HepG2 (cell line): ENCODE measurements at regions not wholly inside any gene's neighbourhood (a gene's known extent, or its start where the extent isn't known, plus 50 kb on each side); places are given as distances from the start of the nearest gene placed in this dataset.

Experiments
- CTCF ChIP-seq: sonication (generic); formaldehyde crosslinking; IDR thresholded peaks from 2 replicates; pipeline ENCODE4 v1.5.0; 2020; ENCODE audit warnings: mild to moderate bottlenecking, missing genetic modification reagents, moderate library complexity
- FOXP1 ChIP-seq, 2 experiments: fragments of 450-650 bp in 1 of 2; IDR thresholded peaks; 2 replicates each; pipeline ENCODE4 v1.6.1; 2017 to 2018; ENCODE audit warnings: antibody characterized with exemption in 1 of 2
- GATAD2A ChIP-seq: IDR thresholded peaks from 2 replicates; pipeline ENCODE4 v1.6.1; 2016
- HINFP ChIP-seq: sonication (generic); formaldehyde crosslinking; IDR thresholded peaks from 2 replicates; pipeline ENCODE4 v1.4.0; 2020; ENCODE audit warnings: low read depth, mild to moderate bottlenecking, missing genetic modification reagents
- HNF1A ChIP-seq, 2 experiments: sonication (generic) in 1 of 2; formaldehyde crosslinking in 1 of 2; IDR thresholded peaks; 2 replicates each; pipeline versions ENCODE4 v1.4.0 to v1.6.1; 2016 to 2020; ENCODE audit warnings: borderline replicate concordance in 1 of 2, low read depth in 1 of 2, mild to moderate bottlenecking in 1 of 2, missing genetic modification reagents in 1 of 2
- HNF4A ChIP-seq: sonication (generic); formaldehyde crosslinking; IDR thresholded peaks from 2 replicates; pipeline ENCODE4 v1.4.0; 2020; ENCODE audit warnings: missing genetic modification reagents
- IKZF4 ChIP-seq: sonication (generic); formaldehyde crosslinking; IDR thresholded peaks from 2 replicates; pipeline ENCODE4 v1.5.1; 2020; ENCODE audit warnings: borderline replicate concordance, mild to moderate bottlenecking, low read depth, missing genetic modification reagents; ENCODE audit errors: not compliant biosample characterization
- NR2C2 ChIP-seq: sonication (generic); formaldehyde crosslinking; IDR thresholded peaks from 2 replicates; pipeline ENCODE4 v1.4.0; 2020; ENCODE audit warnings: missing genetic modification reagents, mild to moderate bottlenecking, moderate library complexity, borderline replicate concordance
- POLR2G ChIP-seq: fragments of 200-400 bp; formaldehyde crosslinking; IDR thresholded peaks from 2 replicates; pipeline ENCODE4 v1.6.1; 2018; ENCODE audit warnings: mild to moderate bottlenecking, low read depth, low read length, moderate library complexity
- SMC3 ChIP-seq: IDR thresholded peaks from 2 replicates; pipeline ENCODE4 v1.6.1; 2011; ENCODE audit warnings: low read length, improper control_type of control experiment
- THAP8 ChIP-seq: sonication (generic); formaldehyde crosslinking; IDR thresholded peaks from 2 replicates; pipeline ENCODE4 v1.5.1; 2020; ENCODE audit warnings: missing genetic modification reagents, mild to moderate bottlenecking, borderline replicate concordance
- ZBTB1 ChIP-seq: sonication (generic); formaldehyde crosslinking; IDR thresholded peaks from 2 replicates; pipeline ENCODE4 v1.4.0; 2020; ENCODE audit warnings: missing genetic modification reagents, borderline replicate concordance
- ZBTB14 ChIP-seq: sonication (generic); formaldehyde crosslinking; IDR thresholded peaks from 2 replicates; pipeline ENCODE4 v1.4.0; 2020; ENCODE audit warnings: missing genetic modification reagents
- ZNF292 ChIP-seq: sonication (generic); formaldehyde crosslinking; IDR thresholded peaks from 2 replicates; pipeline ENCODE4 v1.8.1; 2022; ENCODE audit warnings: mild to moderate bottlenecking, low read depth, missing genetic modification reagents, borderline replicate concordance
- ZNF574 ChIP-seq: sonication (generic); formaldehyde crosslinking; IDR thresholded peaks from 2 replicates; pipeline ENCODE4 v1.4.0; 2020; ENCODE audit warnings: missing genetic modification reagents
- ZNF598 ChIP-seq: sonication (generic); formaldehyde crosslinking; IDR thresholded peaks from 2 replicates; pipeline ENCODE4 v1.5.1; 2020; ENCODE audit warnings: mild to moderate bottlenecking, missing genetic modification reagents, borderline replicate concordance

GRCh38 chr4:13983189-13983790, 355.8 kb upstream of the BOD1L1 start (continued):
- TF ChIP-seq ZNF574 (CRISPR knock-in tag), result no peak
- TF ChIP-seq HINFP (CRISPR knock-in tag), result no peak
- TF ChIP-seq ZNF292, result no peak
- no peak for TF ChIP-seq ZBTB1 (CRISPR knock-in tag)
- TF ChIP-seq POLR2G, result no peak
- no peak for TF ChIP-seq ZBTB14 (CRISPR knock-in tag)
- TF ChIP-seq HNF4A, result peak; percentile 55
- no peak for TF ChIP-seq HNF1A (IDR thresholded peaks at IDR 0.05; ENCODE audit: low read depth)
- peak; percentile 35; the same call in 1 of the 2 replicates for TF ChIP-seq HNF1A (CRISPR knock-in tag; IDR thresholded peaks at IDR 0.05; ENCODE audit: borderline replicate concordance)
- no peak for TF ChIP-seq NR2C2 (CRISPR knock-in tag)
- no peak for TF ChIP-seq IKZF4 (CRISPR knock-in tag)
- TF ChIP-seq FOXP1 (IDR thresholded peaks at IDR 0.05), result no peak
- TF ChIP-seq FOXP1 (CRISPR knock-in tag; IDR thresholded peaks at IDR 0.05), result no peak
- 0 out of 2 replicates have a peak, but pooled peaks have one; percentile 29 for TF ChIP-seq GATAD2A (CRISPR knock-in tag)
- peak; percentile 16; the same call in 1 of the 2 replicates for TF ChIP-seq SMC3
- TF ChIP-seq ZNF598 (CRISPR knock-in tag), result no peak
- peak; percentile 37; the same call in 1 of the 2 replicates for TF ChIP-seq CTCF (CRISPR knock-in tag)
- no peak for TF ChIP-seq THAP8 (CRISPR knock-in tag)
